CD4-positive, alpha-beta T cell (primary cell): ENCODE measurements at regions not wholly inside any gene's neighbourhood (a gene's known extent, or its start where the extent isn't known, plus 50 kb on each side); places are given as distances from the start of the nearest gene placed in this dataset.
A peak's percentile ranks its signal among the peaks of the same experiment; 100 is the strongest.

ENCODE experiments used
- ATAC-seq: fragments of 200-7000 bp; cut with Tn5 transposase; one replicate; pipeline ENCODE4 v1.10.0; 2022; ENCODE audit warnings: mild to moderate bottlenecking; ENCODE audit not compliant: poor library complexity
- CTCF ChIA-PET: fragments of 350-600 bp; sonication (Branson Sonifier 250); formaldehyde crosslinking; loops from one replicate; lab custom pipeline; 2021; ENCODE audit warnings: antibody characterized with exemption, inconsistent platforms; lab: Charles Lee
- POLR2A ChIA-PET: fragments of 350-600 bp; sonication (Branson Sonifier 250); formaldehyde crosslinking; loops from one replicate; lab custom pipeline; 2021; ENCODE audit warnings: antibody characterized with exemption, inconsistent platforms; lab: Charles Lee
- DNase-seq, 14 experiments: peaks; one replicate each; pipeline ENCODE4 v3.0.0-alpha.2; 2013 to 2020; ENCODE audit warnings: mixed read lengths in 2 of 14
- H3K27ac ChIP-seq, 2 donors: one replicate each; pipeline versions ENCODE4 v1.5.1 to v1.7.0; 2013; ENCODE audit warnings: low read length in 2 of 2, low read depth in 1 of 2, mild to moderate bottlenecking in 1 of 2
- H3K27me3 ChIP-seq, 2 experiments: 1 replicate in 1 of 2; 2 replicates in 1 of 2; pipeline versions ENCODE4 v1.6.1 to v1.7.0; 2013; ENCODE audit warnings: low read length in 2 of 2, control low read depth in 1 of 2, mild to moderate bottlenecking in 1 of 2, moderate library complexity in 1 of 2; ENCODE audit not compliant: insufficient read depth in 2 of 2, control insufficient read depth in 1 of 2
- H3K36me3 ChIP-seq: one replicate; pipeline ENCODE4 v1.6.1; 2013; ENCODE audit warnings: low read length, control low read depth; ENCODE audit not compliant: insufficient read depth
- H3K4me1 ChIP-seq: one replicate; pipeline ENCODE4 v1.6.1; 2013; ENCODE audit warnings: low read length, control low read depth; ENCODE audit not compliant: insufficient read depth
- H3K4me3 ChIP-seq: one replicate; pipeline ENCODE4 v1.5.1; 2013; ENCODE audit warnings: mild to moderate bottlenecking, low read length, moderate library complexity
- H3K9me3 ChIP-seq, 2 experiments: 1 replicate in 1 of 2; 2 replicates in 1 of 2; pipeline versions ENCODE4 v1.6.1 to v1.7.0; 2013; ENCODE audit warnings: low read length in 2 of 2, mild to moderate bottlenecking in 2 of 2, control low read depth in 1 of 2, moderate library complexity in 1 of 2; ENCODE audit not compliant: control insufficient read depth in 1 of 2, insufficient read depth in 1 of 2
- H3K27ac Mint-ChIP-seq: one replicate; pipeline ENCODE4 v1.8.0; 2020; ENCODE audit warnings: mixed read lengths
- H3K27me3 Mint-ChIP-seq: one replicate; pipeline ENCODE4 v1.8.0; 2021; ENCODE audit warnings: mixed read lengths
- H3K36me3 Mint-ChIP-seq: one replicate; pipeline ENCODE4 v1.8.0; 2021; ENCODE audit warnings: low read depth, mixed read lengths
- H3K4me1 Mint-ChIP-seq: one replicate; pipeline ENCODE4 v1.8.0; 2021; ENCODE audit warnings: low read depth, mixed read lengths
- H3K4me3 Mint-ChIP-seq: one replicate; pipeline ENCODE4 v1.8.0; 2020; ENCODE audit warnings: mild to moderate bottlenecking, mixed read lengths
- H3K9me3 Mint-ChIP-seq: one replicate; pipeline ENCODE4 v1.8.0; 2020; ENCODE audit warnings: mixed read lengths
- intact Hi-C, 2 experiments: fragments of 100-400 bp; cut with DNase I in 1 of 2; cut with micrococcal nuclease in 1 of 2; formaldehyde crosslinking; loops; one replicate each; pipeline versions ENCODE4 v1.15.1 to v1.9.0; 2023 to 2025; cut with DNase I, micrococcal nuclease
- TF ChIP-seq, protein P1 (sequence below): fragments of 200-600 bp; IDR thresholded peaks from one replicate; pipeline ENCODE4 v1.8.0; 2022; ENCODE audit warnings: antibody characterized with exemption, mild to moderate bottlenecking

DNA sequence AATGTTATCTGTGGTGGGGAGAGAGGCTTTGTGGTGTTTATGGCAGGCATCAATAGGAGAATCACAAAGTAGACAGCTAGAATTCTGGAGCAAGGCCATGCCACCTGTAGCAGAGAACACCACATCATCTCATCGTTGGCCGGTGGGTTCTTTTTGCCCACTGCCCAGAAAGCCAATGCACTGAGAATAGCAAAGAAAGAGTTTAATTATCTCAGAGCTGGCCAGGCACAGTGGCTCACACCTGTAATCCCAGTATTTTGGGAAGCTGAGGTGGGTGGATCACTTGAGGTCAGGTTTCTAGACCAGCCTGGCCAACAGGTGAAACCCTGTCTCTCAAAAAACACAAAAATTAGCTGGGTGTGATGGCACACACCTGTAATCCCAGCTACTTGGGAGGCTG lies 99.2 kb upstream of the COG2 start:
- Histone ChIP-seq H3K4me1 (no peaks in the 10 kb centered on the region), H3K4me3 (no peak overlapping the region), H3K27me3 (no peaks in the 10 kb centered on the region), H3K9me3 (no peaks in the 10 kb centered on the region), H3K36me3 (no peaks in the 10 kb centered on the region), H3K27ac (no peak overlapping the region)
- ATAC-seq = no peak
- Mint-ChIP-seq H3K27ac (no peak overlapping the region), H3K36me3 (no peaks in the 10 kb centered on the region), H3K4me1 (no peaks in the 10 kb centered on the region), H3K27me3 (peaks cover 18% of the 10 kb centered on the region), H3K9me3 (no peaks in the 10 kb centered on the region), H3K4me3 (no peak overlapping the region)
- intact Hi-C loops = no loop called here
- POLR2A ChIA-PET = no interaction called here
- CTCF ChIA-PET = no interaction called here
- no peak for DNase-seq
- TF ChIP-seq, protein P1, sequence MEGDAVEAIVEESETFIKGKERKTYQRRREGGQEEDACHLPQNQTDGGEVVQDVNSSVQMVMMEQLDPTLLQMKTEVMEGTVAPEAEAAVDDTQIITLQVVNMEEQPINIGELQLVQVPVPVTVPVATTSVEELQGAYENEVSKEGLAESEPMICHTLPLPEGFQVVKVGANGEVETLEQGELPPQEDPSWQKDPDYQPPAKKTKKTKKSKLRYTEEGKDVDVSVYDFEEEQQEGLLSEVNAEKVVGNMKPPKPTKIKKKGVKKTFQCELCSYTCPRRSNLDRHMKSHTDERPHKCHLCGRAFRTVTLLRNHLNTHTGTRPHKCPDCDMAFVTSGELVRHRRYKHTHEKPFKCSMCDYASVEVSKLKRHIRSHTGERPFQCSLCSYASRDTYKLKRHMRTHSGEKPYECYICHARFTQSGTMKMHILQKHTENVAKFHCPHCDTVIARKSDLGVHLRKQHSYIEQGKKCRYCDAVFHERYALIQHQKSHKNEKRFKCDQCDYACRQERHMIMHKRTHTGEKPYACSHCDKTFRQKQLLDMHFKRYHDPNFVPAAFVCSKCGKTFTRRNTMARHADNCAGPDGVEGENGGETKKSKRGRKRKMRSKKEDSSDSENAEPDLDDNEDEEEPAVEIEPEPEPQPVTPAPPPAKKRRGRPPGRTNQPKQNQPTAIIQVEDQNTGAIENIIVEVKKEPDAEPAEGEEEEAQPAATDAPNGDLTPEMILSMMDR = no peak

- TF ChIP-seq, protein P1 = no peak
- Mint-ChIP-seq H3K4me1 (no peaks in the 10 kb centered on the region), H3K36me3 (no peaks in the 10 kb centered on the region), H3K27me3 (peaks cover 20% of the 10 kb centered on the region), H3K4me3 (no peak overlapping the region), H3K9me3 (no peaks in the 10 kb centered on the region), H3K27ac (no peak overlapping the region)
- no peaks in the 10 kb centered on the region for H3K36me3 ChIP-seq
- DNase-seq (no peak), ATAC-seq (no peak)
- H3K27me3 ChIP-seq = no peaks in the 10 kb centered on the region
- intact Hi-C loops = no loop called here
- no peak overlapping the region for H3K4me3 ChIP-seq
- ChIA-PET CTCF (no interaction called here), POLR2A (no interaction called here)
- H3K4me1 ChIP-seq = no peaks in the 10 kb centered on the region
- H3K27ac ChIP-seq = no peak overlapping the region
- no peaks in the 10 kb centered on the region for H3K9me3 ChIP-seq
Observed at GRCh38 chr1:230542681-230543080, 99.6 kb upstream of the COG2 start.

- H3K27me3 ChIP-seq = no peaks in the 10 kb centered on the region
- intact Hi-C loops = no loop called here
- Mint-ChIP-seq H3K9me3 (no peaks in the 10 kb centered on the region), H3K27me3 (peaks cover 15% of the 10 kb centered on the region), H3K4me1 (no peaks in the 10 kb centered on the region), H3K36me3 (no peaks in the 10 kb centered on the region), H3K27ac (no peak overlapping the region), H3K4me3 (no peak overlapping the region)
- no peaks in the 10 kb centered on the region for H3K4me1 ChIP-seq
- ChIA-PET CTCF (no interaction called here), POLR2A (no interaction called here)
- peak in 1 of 14 experiments; percentile 10 for DNase-seq
- no peak overlapping the region for H3K27ac ChIP-seq
- H3K36me3 ChIP-seq = no peaks in the 10 kb centered on the region
- H3K9me3 ChIP-seq = peaks cover 0 to 3% of the 10 kb centered on the region in 2 experiments
- H3K4me3 ChIP-seq = no peak overlapping the region
- ATAC-seq = no peak
- TF ChIP-seq, protein P1 = no peak
Observed at GRCh38 chr1:230542054-230542453, 100.2 kb upstream of the COG2 start.
